H9 (cell line): ENCODE measurements at regions not wholly inside any gene's neighbourhood (a gene's known extent, or its start where the extent isn't known, plus 50 kb on each side); places are given as distances from the start of the nearest gene placed in this dataset.
A peak's percentile ranks its signal among the peaks of the same experiment; 100 is the strongest.

Source experiments
- DNase-seq: peaks from one replicate; pipeline ENCODE4 v3.0.0-alpha.2; 2017
- H2AFZ ChIP-seq: one replicate; pipeline ENCODE4 v1.6.1; 2013; ENCODE audit warnings: mild to moderate bottlenecking, low read length, control low read depth, moderate library complexity
- H2AK5ac ChIP-seq: 2 replicates; pipeline ENCODE4 v1.6.1; 2013; ENCODE audit warnings: low read length, control low read depth, mixed read lengths; ENCODE audit not compliant: insufficient read length
- H2BK120ac ChIP-seq: one replicate; pipeline ENCODE4 v1.6.1; 2013; ENCODE audit warnings: low read depth, mild to moderate bottlenecking, low read length, control low read depth, inconsistent platforms; ENCODE audit not compliant: poor library complexity, severe bottlenecking
- H2BK12ac ChIP-seq: 2 replicates; pipeline ENCODE4 v1.6.1; 2013; ENCODE audit warnings: low read length, control low read depth, mixed read lengths, low read depth; ENCODE audit not compliant: insufficient read length
- H2BK15ac ChIP-seq: 2 replicates; pipeline ENCODE4 v1.6.1; 2013; ENCODE audit warnings: low read depth, low read length, control low read depth
- H2BK20ac ChIP-seq: one replicate; pipeline ENCODE4 v1.6.1; 2013; ENCODE audit warnings: low read depth, mild to moderate bottlenecking, low read length, control low read depth, inconsistent platforms; ENCODE audit not compliant: poor library complexity, severe bottlenecking
- H2BK5ac ChIP-seq: 2 replicates; pipeline ENCODE4 v1.6.1; 2013; ENCODE audit warnings: low read length, control low read depth, mixed read lengths; ENCODE audit not compliant: insufficient read length
- H3K14ac ChIP-seq: 2 replicates; pipeline ENCODE4 v1.6.1; 2013; ENCODE audit warnings: low read length, control low read depth; ENCODE audit not compliant: insufficient read depth
- H3K18ac ChIP-seq: 2 replicates; pipeline ENCODE4 v1.6.1; 2013; ENCODE audit warnings: low read depth, mild to moderate bottlenecking, mixed read lengths, low read length, control low read depth; ENCODE audit not compliant: insufficient read length
- H3K23ac ChIP-seq: 2 replicates; pipeline ENCODE4 v1.6.1; 2013; ENCODE audit warnings: low read length, control low read depth, mixed read lengths, low read depth; ENCODE audit not compliant: insufficient read length
- H3K23me2 ChIP-seq: 2 replicates; pipeline ENCODE4 v1.6.1; 2013; ENCODE audit warnings: low read depth, mild to moderate bottlenecking, mixed read lengths, low read length, control low read depth; ENCODE audit not compliant: insufficient read length, poor library complexity, severe bottlenecking
- H3K27ac ChIP-seq: 2 replicates; pipeline ENCODE4 v1.5.1; 2013; ENCODE audit warnings: low read length, control low read depth, mixed read lengths, low read depth; ENCODE audit not compliant: insufficient read length
- H3K27me3 ChIP-seq: 2 replicates; pipeline ENCODE4 v1.6.1; 2013; ENCODE audit warnings: low read length, control low read depth, inconsistent platforms; ENCODE audit not compliant: insufficient read depth
- H3K4ac ChIP-seq: 2 replicates; pipeline ENCODE4 v1.6.1; 2013; ENCODE audit warnings: low read depth, mild to moderate bottlenecking, control low read depth, inconsistent platforms, low read length, moderate library complexity
- H3K4me1 ChIP-seq: 2 replicates; pipeline ENCODE4 v1.6.1; 2013; ENCODE audit warnings: low read length, control low read depth, inconsistent platforms; ENCODE audit not compliant: insufficient read depth
- H3K4me2 ChIP-seq: 2 replicates; pipeline ENCODE4 v1.6.1; 2013; ENCODE audit warnings: low read length, control low read depth, mixed read lengths; ENCODE audit not compliant: insufficient read length, insufficient read depth
- H3K56ac ChIP-seq: 2 replicates; pipeline ENCODE4 v1.6.1; 2013; ENCODE audit warnings: low read depth, mild to moderate bottlenecking, mixed read lengths, low read length, control low read depth; ENCODE audit not compliant: insufficient read length
- H3K79me1 ChIP-seq: 2 replicates; pipeline ENCODE4 v1.6.1; 2013; ENCODE audit warnings: low read depth, mild to moderate bottlenecking, moderate library complexity, low read length, control low read depth, inconsistent platforms; ENCODE audit not compliant: insufficient read depth, poor library complexity, severe bottlenecking
- H3K79me2 ChIP-seq: 2 replicates; pipeline ENCODE4 v1.6.1; 2013; ENCODE audit warnings: low read length, control low read depth, inconsistent platforms; ENCODE audit not compliant: insufficient read depth
- H3K9ac ChIP-seq: 2 replicates; pipeline ENCODE4 v1.6.1; 2013; ENCODE audit warnings: low read length, control low read depth, mixed read lengths; ENCODE audit not compliant: insufficient read length; ENCODE audit errors: extremely low read depth
- H3K9me3 ChIP-seq: one replicate; pipeline ENCODE4 v1.6.1; 2013; ENCODE audit warnings: low read depth, low read length, inconsistent platforms; ENCODE audit not compliant: control insufficient read depth
- H3T11ph ChIP-seq: one replicate; pipeline ENCODE4 v1.6.1; 2013; ENCODE audit warnings: mild to moderate bottlenecking, low read length, control low read depth, inconsistent platforms
- H4K20me1 ChIP-seq: one replicate; pipeline ENCODE4 v1.6.1; 2013; ENCODE audit not compliant: control insufficient read depth, insufficient read length, insufficient read depth
- H4K5ac ChIP-seq: 2 replicates; pipeline ENCODE4 v1.6.1; 2013; ENCODE audit warnings: low read depth, mild to moderate bottlenecking, mixed read lengths, low read length, control low read depth; ENCODE audit not compliant: insufficient read length
- H4K8ac ChIP-seq: replicated peaks from 2 replicates; pipeline ENCODE4 v1.6.1; 2013; ENCODE audit warnings: low read length, control low read depth, mixed read lengths, low read depth; ENCODE audit not compliant: insufficient read length
- H4K91ac ChIP-seq: 2 replicates; pipeline ENCODE4 v1.6.1; 2013; ENCODE audit warnings: low read depth, mild to moderate bottlenecking, moderate library complexity, mixed read lengths, low read length, control low read depth; ENCODE audit not compliant: insufficient read length
- H3K27ac Mint-ChIP-seq, 3 experiments: 2 replicates in 2 of 3; 3 replicates in 1 of 3; pipeline ENCODE4 v1.8.0; 2020 to 2021; ENCODE audit warnings: mixed read lengths in 3 of 3, mild to moderate bottlenecking in 1 of 3, moderate library complexity in 1 of 3
- H3K27me3 Mint-ChIP-seq: 2 replicates; pipeline ENCODE4 v1.8.0; 2021; ENCODE audit warnings: low read depth, mild to moderate bottlenecking, moderate library complexity, mixed read lengths
- H3K36me3 Mint-ChIP-seq, 3 experiments: 2 replicates in 2 of 3; 3 replicates in 1 of 3; pipeline ENCODE4 v1.8.0; 2020 to 2021; ENCODE audit warnings: low read depth in 3 of 3, mixed read lengths in 3 of 3; ENCODE audit not compliant: insufficient read depth in 1 of 3
- H3K4me1 Mint-ChIP-seq, 2 experiments: 2 replicates each; pipeline ENCODE4 v1.8.0; 2020; ENCODE audit warnings: mixed read lengths in 2 of 2
- H3K4me3 Mint-ChIP-seq, 2 experiments: 2 replicates in 1 of 2; 3 replicates in 1 of 2; pipeline ENCODE4 v1.8.0; 2020 to 2021; ENCODE audit warnings: mild to moderate bottlenecking in 2 of 2, mixed read lengths in 2 of 2, moderate library complexity in 1 of 2
- H3K9me3 Mint-ChIP-seq, 2 experiments: 2 replicates in 1 of 2; 3 replicates in 1 of 2; pipeline ENCODE4 v1.8.0; 2020; ENCODE audit warnings: mild to moderate bottlenecking in 2 of 2, mixed read lengths in 2 of 2, moderate library complexity in 1 of 2
- CTCF ChIP-seq: fragments of 200-600 bp; sonication (generic); conservative IDR thresholded peaks from 3 replicates; pipeline ENCODE4 v1.8.0; 2021; ENCODE audit warnings: antibody characterized with exemption, mild to moderate bottlenecking
- WGBS: extraction: QIAGEN DNeasy Blood & Tissue Kit; methylation state at CpG from one replicate; pipeline ENCODE4 v1.1.7; 2013; ENCODE audit warnings: missing lambda C conversion rate, low lambda C conversion rate, mixed read lengths; ENCODE audit not compliant: insufficient read length; ENCODE audit errors: extremely low coverage; 5-methylcytosine and 5-hydroxymethylcytosine counted together

DNA sequence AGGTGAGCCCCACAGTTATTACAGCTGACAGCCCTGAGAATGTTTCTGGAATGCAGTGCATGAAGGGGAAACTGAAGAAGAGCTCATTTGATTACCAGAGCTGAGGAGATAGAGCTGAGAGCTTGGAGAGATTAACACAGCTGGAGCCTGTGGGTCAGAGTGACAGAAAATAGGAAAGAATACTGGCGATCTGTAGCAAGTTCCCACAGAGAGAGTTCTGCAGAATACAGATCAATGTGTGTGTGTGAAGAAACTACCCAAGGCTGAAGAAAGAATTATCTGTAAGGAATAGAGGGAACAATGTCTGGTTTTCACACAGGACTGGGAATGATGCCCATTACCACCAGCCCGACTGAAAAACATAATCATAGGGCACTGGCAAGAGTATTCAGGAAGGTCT is 103.6 kb upstream of the SNX7 start:
- no peak overlapping the region for H3K4me3 Mint-ChIP-seq
- no peak for TF ChIP-seq CTCF
- Histone ChIP-seq H3K14ac (no peak overlapping the region), H2BK20ac (no peak overlapping the region), H2BK12ac (no peak overlapping the region), H3K56ac (no peak overlapping the region), H4K5ac (no peak overlapping the region), H2AK5ac (no peak overlapping the region), H3K79me2 (no peaks in the 10 kb centered on the region), H2BK5ac (no peak overlapping the region), H4K20me1 (no peaks in the 10 kb centered on the region), H2BK120ac (no peak overlapping the region), H3K4me1 (no peaks in the 10 kb centered on the region), H3K23me2 (no peaks in the 10 kb centered on the region), H3K4ac (no peak overlapping the region), H3K18ac (no peak overlapping the region), H3K4me2 (no peak overlapping the region), H3T11ph (no peak overlapping the region), H4K91ac (no peak overlapping the region), H3K79me1 (no peaks in the 10 kb centered on the region), H2AFZ (no peak overlapping the region), H4K8ac (no peak overlapping the region), H3K23ac (no peak overlapping the region), H3K27ac (no peak overlapping the region), H3K9me3 (peaks cover 2% of the 10 kb centered on the region), H3K9ac (no peak overlapping the region), H2BK15ac (no peak overlapping the region), H3K27me3 (no peaks in the 10 kb centered on the region)
- H3K27me3 Mint-ChIP-seq, result peaks cover 5% of the 10 kb centered on the region
- WGBS, result no CpG with 5 or more reads among the region's 2 CpGs
- H3K4me1 Mint-ChIP-seq, result peaks cover 5 to 8% of the 10 kb centered on the region in 2 experiments
- peak overlapping the region in 2 of 3 experiments; percentile 0 to 58; a peak in 4 of 7 replicates for H3K27ac Mint-ChIP-seq
- H3K36me3 Mint-ChIP-seq, result peaks cover 7 to 21% (median 9%) of the 10 kb centered on the region in 3 experiments
- DNase-seq, result no peak
- peaks cover 14 to 20% of the 10 kb centered on the region in 2 experiments for H3K9me3 Mint-ChIP-seq
